Natural killer cell (primary cell): ENCODE measurements at regions not wholly inside any gene's neighbourhood (a gene's known extent, or its start where the extent isn't known, plus 50 kb on each side); places are given as distances from the start of the nearest gene placed in this dataset.

Experiments used
- ATAC-seq, 3 donors: fragments of 150-1000 bp in 2 of 3; fragments of 200-7000 bp in 1 of 3; cut with Tn5 transposase; 1 replicate in 1 of 3; 2 replicates in 2 of 3; pipeline ENCODE4 v1.10.0; 2021; ENCODE audit warnings: mild to moderate bottlenecking in 2 of 3, moderate library complexity in 2 of 3
- DNase-seq, 2 donors: peaks; one replicate each; pipeline versions ENCODE4 v3.0.0 to v3.0.0-alpha.2; 2013 to 2021; ENCODE audit warnings: mixed read lengths in 1 of 2
- H3K27ac ChIP-seq: one replicate; pipeline ENCODE4 v1.5.1; 2013; ENCODE audit warnings: mild to moderate bottlenecking, low read length
- H3K27me3 ChIP-seq: one replicate; pipeline ENCODE4 v1.6.1; 2013; ENCODE audit warnings: low read length; ENCODE audit not compliant: control insufficient read depth, insufficient read depth
- H3K36me3 ChIP-seq: one replicate; pipeline ENCODE4 v1.6.1; 2013; ENCODE audit warnings: low read length; ENCODE audit not compliant: control insufficient read depth, insufficient read depth
- H3K4me1 ChIP-seq: one replicate; pipeline ENCODE4 v1.6.1; 2013; ENCODE audit warnings: low read length; ENCODE audit not compliant: control insufficient read depth, insufficient read depth
- H3K4me3 ChIP-seq: one replicate; pipeline ENCODE4 v1.5.1; 2013; ENCODE audit warnings: low read length
- H3K9me3 ChIP-seq: one replicate; pipeline ENCODE4 v1.6.1; 2013; ENCODE audit warnings: low read length; ENCODE audit not compliant: control insufficient read depth, insufficient read depth
- H3K27ac Mint-ChIP-seq, 2 donors: one replicate each; pipeline ENCODE4 v1.8.0; 2022; ENCODE audit warnings: mild to moderate bottlenecking in 2 of 2, mixed read lengths in 2 of 2, moderate library complexity in 1 of 2
- H3K27me3 Mint-ChIP-seq, 2 donors: one replicate each; pipeline ENCODE4 v1.8.0; 2022; ENCODE audit warnings: low read depth in 2 of 2, mixed read lengths in 2 of 2
- H3K36me3 Mint-ChIP-seq: one replicate; pipeline ENCODE4 v1.8.0; 2022; ENCODE audit warnings: mixed read lengths
- H3K4me1 Mint-ChIP-seq, 2 donors: one replicate each; pipeline ENCODE4 v1.8.0; 2022; ENCODE audit warnings: mixed read lengths in 2 of 2
- H3K4me3 Mint-ChIP-seq: one replicate; pipeline ENCODE4 v1.8.0; 2022; ENCODE audit warnings: mild to moderate bottlenecking, moderate library complexity, mixed read lengths
- H3K9me3 Mint-ChIP-seq, 2 donors: one replicate each; pipeline ENCODE4 v1.8.0; 2022; ENCODE audit warnings: mixed read lengths in 2 of 2
- CTCF ChIP-seq: fragments of 200-600 bp; IDR thresholded peaks from one replicate; pipeline ENCODE4 v1.8.0; 2022; ENCODE audit warnings: antibody characterized with exemption
- WGBS: methylation state at CpG from one replicate; pipeline ENCODE4 v1.1.7; 2013; ENCODE audit warnings: missing lambda C conversion rate; ENCODE audit not compliant: insufficient coverage; 5-methylcytosine and 5-hydroxymethylcytosine counted together
- intact Hi-C: fragments of 100-400 bp; cut with micrococcal nuclease; formaldehyde crosslinking; loops from one replicate; pipeline ENCODE4 v1.14.2; 2022

GRCh38 chr16:52963212-52963854 is 89.4 kb downstream of the CHD9NB start:
- intact Hi-C loops = no loop called here

GRCh38 chr16:52958951-52959350 is 93.7 kb downstream of the CHD9NB start:
- no peak for DNase-seq
- Histone ChIP-seq H3K4me1 (no peaks in the 10 kb centered on the region), H3K27ac (no peak overlapping the region), H3K4me3 (no peak overlapping the region), H3K9me3 (no peaks in the 10 kb centered on the region), H3K27me3 (no peaks in the 10 kb centered on the region), H3K36me3 (no peaks in the 10 kb centered on the region)
- intact Hi-C loops = no loop called here
- 96% methylated on average over 1 of the region's 1 CpG for WGBS
- H3K27ac Mint-ChIP-seq = no peak overlapping the region
- no peaks in the 10 kb centered on the region for H3K36me3 Mint-ChIP-seq
- no peaks in the 10 kb centered on the region for H3K4me1 Mint-ChIP-seq
- TF ChIP-seq CTCF = no peak
- no peak overlapping the region for H3K4me3 Mint-ChIP-seq
- no peaks in the 10 kb centered on the region for H3K9me3 Mint-ChIP-seq
- H3K27me3 Mint-ChIP-seq = peaks cover 4 to 14% of the 10 kb centered on the region in 2 donors
- no peak for ATAC-seq

More at GRCh38 chr16:52963212-52963854, 89.4 kb downstream of the CHD9NB start:
- DNase-seq (no peak), ATAC-seq (no peak)
- Histone ChIP-seq H3K9me3 (no peaks in the 10 kb centered on the region), H3K4me3 (no peak overlapping the region), H3K4me1 (no peaks in the 10 kb centered on the region), H3K27ac (no peak overlapping the region), H3K27me3 (no peaks in the 10 kb centered on the region), H3K36me3 (no peaks in the 10 kb centered on the region)
- WGBS = 94% methylated on average over 3 of the region's 3 CpGs
- no peak for TF ChIP-seq CTCF
- Mint-ChIP-seq H3K4me3 (no peak overlapping the region), H3K27me3 (peaks cover 8 to 11% of the 10 kb centered on the region in 2 donors), H3K27ac (no peak overlapping the region), H3K9me3 (no peaks in the 10 kb centered on the region), H3K36me3 (no peaks in the 10 kb centered on the region), H3K4me1 (no peaks in the 10 kb centered on the region)

GRCh38 chr16:52957199-52957598 is 95.5 kb downstream of the CHD9NB start:
- Histone ChIP-seq H3K9me3 (no peaks in the 10 kb centered on the region), H3K27me3 (no peaks in the 10 kb centered on the region), H3K36me3 (no peaks in the 10 kb centered on the region), H3K27ac (no peak overlapping the region), H3K4me1 (no peaks in the 10 kb centered on the region), H3K4me3 (no peak overlapping the region)
- 93% methylated on average over 3 of the region's 3 CpGs for WGBS
- Mint-ChIP-seq H3K36me3 (no peaks in the 10 kb centered on the region), H3K27ac (no peak overlapping the region), H3K4me3 (no peak overlapping the region), H3K9me3 (no peaks in the 10 kb centered on the region), H3K4me1 (no peaks in the 10 kb centered on the region), H3K27me3 (peaks cover 8 to 18% of the 10 kb centered on the region in 2 donors)
- intact Hi-C loops = no loop called here
- no peak for ATAC-seq
- DNase-seq = no peak
- TF ChIP-seq CTCF = no peak

- intact Hi-C loops = no loop called here
- no peaks in the 10 kb centered on the region for H3K9me3 Mint-ChIP-seq
- no peaks in the 10 kb centered on the region for H3K36me3 ChIP-seq
- no peak overlapping the region for H3K27ac ChIP-seq
- H3K9me3 ChIP-seq = no peaks in the 10 kb centered on the region
- TF ChIP-seq CTCF = no peak
- H3K27me3 Mint-ChIP-seq = peaks cover 5 to 12% of the 10 kb centered on the region in 2 donors
- no peak overlapping the region for H3K27ac Mint-ChIP-seq
- H3K4me1 ChIP-seq = no peaks in the 10 kb centered on the region
- H3K4me1 Mint-ChIP-seq = no peaks in the 10 kb centered on the region
- no peaks in the 10 kb centered on the region for H3K27me3 ChIP-seq
- H3K4me3 Mint-ChIP-seq = no peak overlapping the region
- no peak overlapping the region for H3K4me3 ChIP-seq
- WGBS = 100% methylated on average over 1 of the region's 1 CpG
- DNase-seq (no peak), ATAC-seq (no peak)
- no peaks in the 10 kb centered on the region for H3K36me3 Mint-ChIP-seq
Observed at GRCh38 chr16:52956044-52956443, 96.7 kb downstream of the CHD9NB start.
